Sigmoid colon (tissue), 6 donors: ENCODE measurements at regions not wholly inside any gene's neighbourhood (a gene's known extent, or its start where the extent isn't known, plus 50 kb on each side); places are given as distances from the start of the nearest gene placed in this dataset.

Experiments used
- DNase-seq: peaks from one replicate; pipeline ENCODE4 v3.0.0-alpha.2; 2019
- H3K27ac ChIP-seq, 4 donors: fragments of 200-600 bp; sonication (generic); one replicate each; pipeline ENCODE4 v1.5.1; 2016 to 2019; ENCODE audit warnings: mild to moderate bottlenecking in 1 of 4
- H3K27me3 ChIP-seq, 3 donors: fragments of 200-600 bp; sonication (generic); one replicate each; pipeline ENCODE4 v1.5.1; 2019; ENCODE audit warnings: mild to moderate bottlenecking in 1 of 3
- H3K36me3 ChIP-seq, 4 donors: fragments of 200-600 bp; sonication (generic); one replicate each; pipeline ENCODE4 v1.5.1; 2016 to 2019
- H3K4me1 ChIP-seq, 4 donors: fragments of 200-600 bp; sonication (generic); one replicate each; pipeline ENCODE4 v1.5.1; 2017 to 2019
- H3K4me3 ChIP-seq, 4 donors: fragments of 200-600 bp; sonication (generic); one replicate each; pipeline ENCODE4 v1.5.1; 2017 to 2019; ENCODE audit warnings: mild to moderate bottlenecking in 2 of 4, moderate library complexity in 1 of 4
- H3K9me3 ChIP-seq, 4 donors: fragments of 200-600 bp in 3 of 4; sonication (generic) in 3 of 4; one replicate each; pipeline versions ENCODE4 v1.5.1 to v1.6.1; 2013 to 2019
- CTCF ChIP-seq, 4 experiments: fragments of 450-650 bp in 3 of 4; fragments of 200-600 bp in 1 of 4; IDR thresholded peaks; one replicate each; pipeline ENCODE4 v1.5.1; 2016 to 2019; ENCODE audit warnings: antibody characterized with exemption in 4 of 4, mild to moderate bottlenecking in 3 of 4, moderate library complexity in 2 of 4
- EP300 ChIP-seq, 4 donors: sonication (generic); formaldehyde crosslinking; IDR thresholded peaks; one replicate each; pipeline ENCODE4 v1.6.1; 2017; ENCODE audit warnings: antibody characterized with exemption in 4 of 4
- POLR2A ChIP-seq, 2 donors: fragments of 450-650 bp; IDR thresholded peaks; one replicate each; pipeline ENCODE4 v1.6.1; 2016; ENCODE audit warnings: antibody characterized with exemption in 2 of 2, mild to moderate bottlenecking in 2 of 2, moderate library complexity in 2 of 2
- POLR2AphosphoS5 ChIP-seq, 4 donors: sonication (generic); formaldehyde crosslinking; IDR thresholded peaks; one replicate each; pipeline ENCODE4 v1.6.1; 2017; ENCODE audit warnings: antibody characterized with exemption in 4 of 4
- WGBS, 2 donors: extraction: QIAGEN DNeasy Blood & Tissue Kit; methylation state at CpG; one replicate each; pipeline ENCODE4 v1.1.7; 2013; 5-methylcytosine and 5-hydroxymethylcytosine counted together
- intact Hi-C: fragments of 100-400 bp; cut with DNase I; formaldehyde crosslinking; loops from one replicate; pipeline ENCODE4 v1.15.1; 2023
- donor health status: healthy with polysubstance abuse.
- donor health status: healthy.

GRCh38 chr18:55072181-55072580 lies 112.9 kb upstream of the CCDC68 start:
- Histone ChIP-seq H3K9me3 (no peaks in the 10 kb centered on the region), H3K36me3 (no peaks in the 10 kb centered on the region), H3K4me3 (no peak overlapping the region), H3K27me3 (no peaks in the 10 kb centered on the region), H3K4me1 (no peaks in the 10 kb centered on the region), H3K27ac (no peak overlapping the region)
- no peak for TF ChIP-seq EP300 (IDR thresholded peaks at IDR 0.05)
- no peak for TF ChIP-seq POLR2AphosphoS5 (IDR thresholded peaks at IDR 0.05)
- no peak for TF ChIP-seq CTCF (IDR thresholded peaks at IDR 0.05)
- no peak for TF ChIP-seq POLR2A (IDR thresholded peaks at IDR 0.05)
- intact Hi-C loops: no loop called here
- DNase-seq: no peak
- WGBS, 2 donors: 44 to 46% methylated on average over 2 of the region's 2 CpGs

- TF ChIP-seq POLR2AphosphoS5 (IDR thresholded peaks at IDR 0.05) (no peak), EP300 (IDR thresholded peaks at IDR 0.05) (no peak), POLR2A (IDR thresholded peaks at IDR 0.05) (no peak), CTCF (IDR thresholded peaks at IDR 0.05) (no peak)
These were observed 110.2 kb upstream of the CCDC68 start for GRCh38 chr18:55069497-55069896.

GRCh38 chr18:55064760-55065159 lies 105.5 kb upstream of the CCDC68 start:
- no peaks in the 10 kb centered on the region for H3K4me1 ChIP-seq
- 74 to 80% methylated on average over 5 of the region's 5 CpGs for WGBS, 2 donors
- H3K27me3 ChIP-seq: no peaks in the 10 kb centered on the region
- H3K9me3 ChIP-seq: no peaks in the 10 kb centered on the region
- no peak overlapping the region for H3K27ac ChIP-seq
- no peaks in the 10 kb centered on the region for H3K36me3 ChIP-seq
- DNase-seq: no peak
- no peak overlapping the region for H3K4me3 ChIP-seq
- TF ChIP-seq EP300 (IDR thresholded peaks at IDR 0.05) (no peak), POLR2A (IDR thresholded peaks at IDR 0.05) (no peak), CTCF (IDR thresholded peaks at IDR 0.05) (no peak), POLR2AphosphoS5 (IDR thresholded peaks at IDR 0.05) (no peak)
- intact Hi-C loops: no loop called here

More at GRCh38 chr18:55069497-55069896, 110.2 kb upstream of the CCDC68 start:
- H3K27ac ChIP-seq: no peak overlapping the region
- no peak for DNase-seq
- intact Hi-C loops: no loop called here
- H3K4me1 ChIP-seq: no peaks in the 10 kb centered on the region
- H3K9me3 ChIP-seq: no peaks in the 10 kb centered on the region
- WGBS, 2 donors: 78 to 89% methylated on average over 6 of the region's 6 CpGs
- no peaks in the 10 kb centered on the region for H3K27me3 ChIP-seq
- H3K4me3 ChIP-seq: no peak overlapping the region
- no peaks in the 10 kb centered on the region for H3K36me3 ChIP-seq

GRCh38 chr18:55064073-55064472 lies 104.8 kb upstream of the CCDC68 start:
- Histone ChIP-seq H3K36me3 (no peaks in the 10 kb centered on the region), H3K27ac (no peak overlapping the region), H3K4me1 (no peaks in the 10 kb centered on the region), H3K27me3 (no peaks in the 10 kb centered on the region), H3K4me3 (no peak overlapping the region), H3K9me3 (no peaks in the 10 kb centered on the region)
- 88 to 92% methylated on average over 4 of the region's 4 CpGs for WGBS, 2 donors
- TF ChIP-seq POLR2A (IDR thresholded peaks at IDR 0.05) (no peak), POLR2AphosphoS5 (IDR thresholded peaks at IDR 0.05) (no peak), EP300 (IDR thresholded peaks at IDR 0.05) (no peak), CTCF (IDR thresholded peaks at IDR 0.05) (no peak)
- no peak for DNase-seq
- intact Hi-C loops: no loop called here
